Astrocyte (in vitro differentiated cells and primary cell): ENCODE measurements at regions not wholly inside any gene's neighbourhood (a gene's known extent, or its start where the extent isn't known, plus 50 kb on each side); places are given as distances from the start of the nearest gene placed in this dataset.

Experiments
- EZH2 ChIP-seq: IDR thresholded peaks from 2 replicates; pipeline ENCODE4 v1.6.1; 2012; ENCODE audit warnings: mild to moderate bottlenecking, low read length, inconsistent platforms; ENCODE audit not compliant: insufficient read depth
- TF ChIP-seq, protein P1 (sequence below): IDR thresholded peaks from 2 replicates; pipeline ENCODE4 v1.5.1; 2011; ENCODE audit warnings: low read depth, mild to moderate bottlenecking, inconsistent platforms, low read length, moderate library complexity; ENCODE audit not compliant: insufficient read depth

DNA sequence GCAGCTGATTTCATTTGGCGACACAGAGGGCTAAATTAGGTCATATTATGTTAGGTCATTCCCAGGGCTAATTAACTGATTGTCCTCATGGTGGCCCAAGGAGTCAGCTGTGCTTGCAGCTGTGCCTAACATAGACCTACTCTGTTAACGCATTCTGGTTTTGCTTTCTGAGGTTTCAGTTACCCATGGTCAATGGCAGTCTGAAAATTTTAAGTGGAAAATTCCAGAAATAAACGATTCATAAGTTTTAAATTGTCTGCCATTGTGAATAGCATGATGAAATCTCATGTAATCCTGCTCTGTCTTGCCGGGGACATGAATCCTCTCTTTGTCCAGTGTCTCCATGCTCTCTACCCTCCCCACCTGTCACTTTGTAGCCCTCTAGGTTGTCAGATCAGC is 168.7 kb downstream of the KCNS3 start:
- TF ChIP-seq, protein P1, sequence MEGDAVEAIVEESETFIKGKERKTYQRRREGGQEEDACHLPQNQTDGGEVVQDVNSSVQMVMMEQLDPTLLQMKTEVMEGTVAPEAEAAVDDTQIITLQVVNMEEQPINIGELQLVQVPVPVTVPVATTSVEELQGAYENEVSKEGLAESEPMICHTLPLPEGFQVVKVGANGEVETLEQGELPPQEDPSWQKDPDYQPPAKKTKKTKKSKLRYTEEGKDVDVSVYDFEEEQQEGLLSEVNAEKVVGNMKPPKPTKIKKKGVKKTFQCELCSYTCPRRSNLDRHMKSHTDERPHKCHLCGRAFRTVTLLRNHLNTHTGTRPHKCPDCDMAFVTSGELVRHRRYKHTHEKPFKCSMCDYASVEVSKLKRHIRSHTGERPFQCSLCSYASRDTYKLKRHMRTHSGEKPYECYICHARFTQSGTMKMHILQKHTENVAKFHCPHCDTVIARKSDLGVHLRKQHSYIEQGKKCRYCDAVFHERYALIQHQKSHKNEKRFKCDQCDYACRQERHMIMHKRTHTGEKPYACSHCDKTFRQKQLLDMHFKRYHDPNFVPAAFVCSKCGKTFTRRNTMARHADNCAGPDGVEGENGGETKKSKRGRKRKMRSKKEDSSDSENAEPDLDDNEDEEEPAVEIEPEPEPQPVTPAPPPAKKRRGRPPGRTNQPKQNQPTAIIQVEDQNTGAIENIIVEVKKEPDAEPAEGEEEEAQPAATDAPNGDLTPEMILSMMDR: no peak
- TF ChIP-seq EZH2: no peak
